IPS-18c (cell line): ENCODE measurements at regions not wholly inside any gene's neighbourhood (a gene's known extent, or its start where the extent isn't known, plus 50 kb on each side); places are given as distances from the start of the nearest gene placed in this dataset.

ENCODE experiments used
- H3K4me3 ChIP-seq: 2 replicates; pipeline ENCODE4 v1.7.0; 2013; ENCODE audit warnings: low read depth, mild to moderate bottlenecking, low read length, moderate library complexity; ENCODE audit not compliant: insufficient read depth
- H3K9me3 ChIP-seq: one replicate; pipeline ENCODE4 v1.6.1; 2013; ENCODE audit warnings: mild to moderate bottlenecking, low read length, moderate library complexity; ENCODE audit not compliant: control insufficient read depth, insufficient read depth

- no peak overlapping the region for H3K4me3 ChIP-seq
- H3K9me3 ChIP-seq: no peaks in the 10 kb centered on the region
Observed at GRCh38 chr1:79594121-79594698, 587.7 kb upstream of the ADGRL4 start.

GRCh38 chr1:79592707-79593106 lies 586.2 kb upstream of the ADGRL4 start:
- no peak overlapping the region for H3K4me3 ChIP-seq
- H3K9me3 ChIP-seq: no peaks in the 10 kb centered on the region

- Histone ChIP-seq H3K4me3 (no peak overlapping the region), H3K9me3 (no peaks in the 10 kb centered on the region)
Observed at GRCh38 chr1:79588719-79589118, 582.2 kb upstream of the ADGRL4 start.

GRCh38 chr1:79587229-79587628 lies 580.7 kb upstream of the ADGRL4 start:
- no peak overlapping the region for H3K4me3 ChIP-seq
- no peaks in the 10 kb centered on the region for H3K9me3 ChIP-seq

- Histone ChIP-seq H3K4me3 (no peak overlapping the region), H3K9me3 (no peaks in the 10 kb centered on the region)
Observed at GRCh38 chr1:79585801-79586200, 579.3 kb upstream of the ADGRL4 start.

GRCh38 chr1:79575424-79575823 lies 568.9 kb upstream of the ADGRL4 start:
- H3K4me3 ChIP-seq: no peak overlapping the region
- H3K9me3 ChIP-seq: no peaks in the 10 kb centered on the region

- Histone ChIP-seq H3K9me3 (no peaks in the 10 kb centered on the region), H3K4me3 (no peak overlapping the region)
Observed at GRCh38 chr1:79568411-79568810, 561.9 kb upstream of the ADGRL4 start.

- Histone ChIP-seq H3K4me3 (no peak overlapping the region), H3K9me3 (peaks cover 8% of the 10 kb centered on the region)
Observed at GRCh38 chr1:79561521-79561978, 555.0 kb upstream of the ADGRL4 start.

GRCh38 chr1:79556189-79556588 lies 549.7 kb upstream of the ADGRL4 start:
- Histone ChIP-seq H3K9me3 (no peaks in the 10 kb centered on the region), H3K4me3 (no peak overlapping the region)

GRCh38 chr1:79554688-79555087 lies 548.2 kb upstream of the ADGRL4 start:
- Histone ChIP-seq H3K9me3 (no peaks in the 10 kb centered on the region), H3K4me3 (no peak overlapping the region)

- no peaks in the 10 kb centered on the region for H3K9me3 ChIP-seq
- H3K4me3 ChIP-seq: no peak overlapping the region
Observed at GRCh38 chr1:79551321-79551720, 544.8 kb upstream of the ADGRL4 start.

GRCh38 chr1:79550402-79550801 lies 543.9 kb upstream of the ADGRL4 start:
- Histone ChIP-seq H3K4me3 (no peak overlapping the region), H3K9me3 (no peaks in the 10 kb centered on the region)

GRCh38 chr1:79549201-79549600 lies 542.7 kb upstream of the ADGRL4 start:
- H3K9me3 ChIP-seq: no peaks in the 10 kb centered on the region
- H3K4me3 ChIP-seq: no peak overlapping the region

- H3K9me3 ChIP-seq: no peaks in the 10 kb centered on the region
Observed at GRCh38 chr1:79547514-79547913, 541.0 kb upstream of the ADGRL4 start.

GRCh38 chr1:79543394-79543793 lies 536.9 kb upstream of the ADGRL4 start:
- H3K4me3 ChIP-seq: no peak overlapping the region
- no peaks in the 10 kb centered on the region for H3K9me3 ChIP-seq

More at GRCh38 chr1:79547514-79547913, 541.0 kb upstream of the ADGRL4 start:
- H3K4me3 ChIP-seq: no peak overlapping the region

- no peaks in the 10 kb centered on the region for H3K9me3 ChIP-seq
Observed at GRCh38 chr1:79539001-79539400, 532.5 kb upstream of the ADGRL4 start.

GRCh38 chr1:79532555-79532954 lies 526.0 kb upstream of the ADGRL4 start:
- Histone ChIP-seq H3K9me3 (no peaks in the 10 kb centered on the region), H3K4me3 (no peak overlapping the region)

More at GRCh38 chr1:79539001-79539400, 532.5 kb upstream of the ADGRL4 start:
- H3K4me3 ChIP-seq: no peak overlapping the region

GRCh38 chr1:79531790-79532189 lies 525.3 kb upstream of the ADGRL4 start:
- Histone ChIP-seq H3K9me3 (no peaks in the 10 kb centered on the region), H3K4me3 (no peak overlapping the region)

GRCh38 chr1:79530476-79530875 lies 523.9 kb upstream of the ADGRL4 start:
- no peak overlapping the region for H3K4me3 ChIP-seq
- no peaks in the 10 kb centered on the region for H3K9me3 ChIP-seq
